ENCODE measurements at regions not wholly inside any gene's neighbourhood (a gene's known extent, or its start where the extent isn't known, plus 50 kb on each side); places are given as distances from the start of the nearest gene placed in this dataset.

DNA sequence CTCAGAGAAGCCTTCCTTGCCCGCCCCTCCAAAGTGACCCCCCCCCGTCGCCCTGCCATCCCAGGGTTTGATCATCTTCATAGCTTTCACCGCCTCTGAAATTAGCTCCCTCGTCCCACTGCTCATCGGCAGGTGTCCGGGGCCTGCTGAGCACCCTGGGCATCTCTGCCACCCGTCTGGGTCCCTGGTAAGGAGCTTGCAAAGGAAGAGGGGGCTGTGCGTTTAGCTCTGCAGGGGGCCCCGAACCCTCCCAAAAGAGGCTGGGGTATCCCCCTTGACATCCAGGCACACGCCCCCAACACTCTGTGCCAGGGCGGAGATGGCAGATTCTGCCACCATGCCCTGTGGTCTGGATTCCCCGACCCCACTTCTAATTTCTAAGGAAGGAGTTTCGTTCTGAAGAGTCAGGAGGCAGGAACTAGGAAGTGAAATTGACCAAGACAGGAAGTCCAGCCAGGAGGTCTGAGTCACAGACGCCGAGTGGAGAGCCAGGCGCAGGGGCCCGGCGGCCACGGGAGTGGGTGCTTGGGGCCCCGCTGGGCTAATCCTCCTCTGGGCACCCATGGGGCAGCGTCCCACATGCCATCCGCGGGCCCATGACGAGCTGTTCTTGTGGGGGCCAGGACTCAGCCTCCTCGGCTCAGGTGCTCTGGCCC lies 95.7 kb downstream of the RFLNA start:
- H3K27ac Mint-ChIP-seq, result no peak overlapping the region

DNA sequence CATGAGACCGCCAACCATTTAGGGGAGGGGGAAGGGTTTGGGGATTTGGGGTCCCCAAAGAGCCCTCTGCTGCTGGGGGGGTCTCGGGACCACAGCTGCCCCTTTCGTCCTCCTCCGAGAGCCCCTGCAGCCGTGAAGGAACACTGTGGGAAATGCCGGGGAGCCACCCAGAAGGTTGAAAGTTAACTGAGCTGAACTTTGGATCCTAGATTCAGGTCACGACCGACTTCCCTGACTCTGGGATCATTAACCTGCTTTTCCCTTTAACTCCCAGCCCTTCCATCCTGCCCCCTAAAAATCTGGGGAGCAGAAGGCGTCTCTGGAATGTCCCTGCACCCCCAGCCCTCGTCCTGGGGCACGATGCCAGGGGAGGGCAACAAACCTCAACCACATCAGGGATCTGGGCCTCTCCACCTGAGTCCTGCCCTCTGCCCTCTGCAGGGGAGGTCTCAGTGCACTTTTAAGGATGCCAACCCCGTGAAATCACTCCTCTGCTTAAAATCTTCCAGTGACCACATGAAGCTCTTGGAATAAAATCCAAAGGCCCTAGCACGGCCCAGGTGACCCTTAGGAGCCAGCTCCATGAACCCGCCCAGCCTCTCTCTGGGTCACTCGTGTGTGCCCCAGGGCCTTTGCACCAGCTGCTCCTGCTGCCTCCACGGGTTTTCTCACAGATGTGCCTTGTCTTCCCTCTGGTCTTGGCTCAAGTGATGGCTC lies 95.0 kb downstream of the RFLNA start:
- intact Hi-C loops (cut with micrococcal nuclease), result no loop called here
- Mint-ChIP-seq H3K4me1 (ENCODE audit: low read depth) (peaks cover 42% of the 10 kb centered on the region), H3K4me3 (peak overlapping the region; percentile 12), H3K27me3 (no peaks in the 10 kb centered on the region), H3K27ac (no peak overlapping the region), H3K9me3 (no peaks in the 10 kb centered on the region), H3K36me3 (ENCODE audit: low read depth) (peaks cover 4% of the 10 kb centered on the region)
- DNase-seq (no peak), ATAC-seq (no peak)
- ChIA-PET POLR2A (interaction anchor here (0.6 to 1.0 kb wide), 3 partner anchors 12 to 371 kb away, joined by 3 read pairs; no protein-coding TSS in a partner anchor), CTCF (interaction anchor here (1.0 to 2.4 kb wide), 3 partner anchors 8 to 375 kb away, joined by 3 to 9 read pairs (median 6); no protein-coding TSS in a partner anchor)
- TF ChIP-seq, protein P1, sequence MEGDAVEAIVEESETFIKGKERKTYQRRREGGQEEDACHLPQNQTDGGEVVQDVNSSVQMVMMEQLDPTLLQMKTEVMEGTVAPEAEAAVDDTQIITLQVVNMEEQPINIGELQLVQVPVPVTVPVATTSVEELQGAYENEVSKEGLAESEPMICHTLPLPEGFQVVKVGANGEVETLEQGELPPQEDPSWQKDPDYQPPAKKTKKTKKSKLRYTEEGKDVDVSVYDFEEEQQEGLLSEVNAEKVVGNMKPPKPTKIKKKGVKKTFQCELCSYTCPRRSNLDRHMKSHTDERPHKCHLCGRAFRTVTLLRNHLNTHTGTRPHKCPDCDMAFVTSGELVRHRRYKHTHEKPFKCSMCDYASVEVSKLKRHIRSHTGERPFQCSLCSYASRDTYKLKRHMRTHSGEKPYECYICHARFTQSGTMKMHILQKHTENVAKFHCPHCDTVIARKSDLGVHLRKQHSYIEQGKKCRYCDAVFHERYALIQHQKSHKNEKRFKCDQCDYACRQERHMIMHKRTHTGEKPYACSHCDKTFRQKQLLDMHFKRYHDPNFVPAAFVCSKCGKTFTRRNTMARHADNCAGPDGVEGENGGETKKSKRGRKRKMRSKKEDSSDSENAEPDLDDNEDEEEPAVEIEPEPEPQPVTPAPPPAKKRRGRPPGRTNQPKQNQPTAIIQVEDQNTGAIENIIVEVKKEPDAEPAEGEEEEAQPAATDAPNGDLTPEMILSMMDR (IDR thresholded peaks at IDR 0.05), result no peak

More for the DNA sequence above, 95.7 kb downstream of the RFLNA start:
- POLR2A ChIA-PET, result interaction anchor here (1.0 kb wide), 1 partner anchor 17 kb away, joined by 3 read pairs; no protein-coding TSS in a partner anchor
- H3K36me3 Mint-ChIP-seq (ENCODE audit: low read depth), result peaks cover 4% of the 10 kb centered on the region
- CTCF ChIA-PET, result interaction anchor here (1.0 to 2.4 kb wide), 3 partner anchors 9 to 374 kb away, joined by 3 to 9 read pairs (median 3); no protein-coding TSS in a partner anchor
- peaks cover 42% of the 10 kb centered on the region for H3K4me1 Mint-ChIP-seq (ENCODE audit: low read depth)
- TF ChIP-seq, protein P1 (IDR thresholded peaks at IDR 0.05), result no peak
- DNase-seq (no peak), ATAC-seq (no peak)
- H3K27me3 Mint-ChIP-seq, result no peaks in the 10 kb centered on the region
- intact Hi-C loops (cut with micrococcal nuclease), result no loop called here
- no peak overlapping the region for H3K4me3 Mint-ChIP-seq
- H3K9me3 Mint-ChIP-seq, result no peaks in the 10 kb centered on the region

DNA sequence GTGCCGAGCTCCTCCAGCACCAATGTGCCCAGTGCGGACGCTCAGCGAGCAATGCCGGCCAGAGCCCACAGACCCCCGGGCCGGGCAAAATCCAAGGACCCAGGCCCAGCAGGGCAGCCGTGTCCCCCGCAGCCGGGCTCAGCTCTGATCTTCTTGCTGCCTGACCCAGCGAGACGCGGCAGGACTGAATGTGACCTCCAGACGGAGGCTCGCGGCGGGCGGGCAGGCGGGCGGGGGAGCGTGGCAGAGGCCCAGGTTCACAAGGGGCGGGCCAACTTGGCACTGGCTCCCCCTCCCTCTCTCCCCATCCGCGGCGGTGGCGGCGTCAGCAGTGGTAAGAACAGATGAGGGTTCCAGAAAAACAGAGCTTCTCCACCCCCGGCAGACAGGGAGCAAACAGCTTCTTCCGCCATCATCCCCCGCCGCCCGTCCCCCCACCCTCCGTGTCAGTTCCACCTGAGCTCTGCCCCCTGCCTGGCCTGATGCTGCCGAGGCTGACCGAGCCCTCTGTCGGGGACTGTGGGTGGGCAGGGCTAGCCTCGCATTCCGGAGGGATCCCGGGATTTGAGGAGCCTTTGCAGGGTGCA lies 94.3 kb downstream of the RFLNA start:
- ATAC-seq (peak; percentile 81), DNase-seq (peak; percentile 88)
- peak overlapping the region; percentile 53 for H3K4me3 Mint-ChIP-seq
- TF ChIP-seq, protein P1 (IDR thresholded peaks at IDR 0.05), result no peak
- peaks cover 2% of the 10 kb centered on the region for H3K36me3 Mint-ChIP-seq (ENCODE audit: low read depth)
- H3K4me1 Mint-ChIP-seq (ENCODE audit: low read depth), result peaks cover 42% of the 10 kb centered on the region
- intact Hi-C loops (cut with micrococcal nuclease), result no loop called here
- H3K9me3 Mint-ChIP-seq, result no peaks in the 10 kb centered on the region
- peak overlapping the region; percentile 46 for H3K27ac Mint-ChIP-seq
- POLR2A ChIA-PET, result interaction anchor here (0.6 to 1.4 kb wide), 3 partner anchors 9 to 372 kb away, joined by 3 read pairs; no protein-coding TSS in a partner anchor
- H3K27me3 Mint-ChIP-seq, result no peaks in the 10 kb centered on the region
- CTCF ChIA-PET, result interaction anchor here (0.9 to 2.4 kb wide), 3 partner anchors 9 to 36 kb away, joined by 3 to 9 read pairs (median 6); no protein-coding TSS in a partner anchor

DNA sequence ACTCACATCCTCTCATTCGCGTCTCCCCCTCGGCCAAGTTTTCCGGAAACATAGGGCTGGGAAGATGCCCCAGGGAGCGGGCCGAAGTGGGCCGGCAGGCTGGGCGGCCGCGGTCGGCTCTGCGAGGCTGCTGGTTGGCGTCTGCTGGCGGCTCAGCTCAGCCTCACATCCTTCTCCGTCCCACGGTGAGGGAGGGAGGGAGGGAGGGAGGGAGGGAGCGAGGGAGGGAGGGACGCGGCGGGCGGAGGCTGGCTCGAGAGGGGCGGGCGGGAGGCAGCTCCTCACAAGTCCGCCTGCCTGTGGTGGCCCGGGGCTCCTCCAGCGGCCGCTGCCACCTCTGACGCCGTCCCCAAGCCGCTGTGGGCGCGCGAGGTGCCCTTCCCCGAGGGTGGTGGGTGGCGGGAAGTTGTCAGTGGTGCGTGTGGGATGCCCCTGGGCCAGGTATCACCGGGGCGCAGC lies 93.8 kb downstream of the RFLNA start:
- peak; percentile 66 for ATAC-seq
- Mint-ChIP-seq H3K9me3 (no peaks in the 10 kb centered on the region), H3K27ac (peak overlapping the region; percentile 46), H3K4me3 (peak overlapping the region; percentile 53), H3K4me1 (ENCODE audit: low read depth) (peaks cover 42% of the 10 kb centered on the region), H3K27me3 (no peaks in the 10 kb centered on the region), H3K36me3 (ENCODE audit: low read depth) (peaks cover 2% of the 10 kb centered on the region)
- peak; percentile 76 for DNase-seq
- POLR2A ChIA-PET, result interaction anchor here (1.0 to 1.4 kb wide), 2 partner anchors 10 to 372 kb away, joined by 3 read pairs; no protein-coding TSS in a partner anchor
- CTCF ChIA-PET, result interaction anchor here (0.9 kb wide), 1 partner anchor 37 kb away, joined by 3 read pairs; no protein-coding TSS in a partner anchor
- TF ChIP-seq, protein P1 (IDR thresholded peaks at IDR 0.05), result no peak
- intact Hi-C loops (cut with micrococcal nuclease), result no loop called here

Data from activated CD8-positive, alpha-beta T cell treated with anti-CD3 and anti-CD28 coated beads for 36 hours (primary cell).